Esophagus squamous epithelium (tissue), 5 donors: ENCODE measurements at regions not wholly inside any gene's neighbourhood (a gene's known extent, or its start where the extent isn't known, plus 50 kb on each side); places are given as distances from the start of the nearest gene placed in this dataset.

Experiments used
- DNase-seq: peaks from one replicate; lab custom pipeline; 2025; lab: John Stamatoyannopoulos, UW
- H3K27ac ChIP-seq, 4 donors: fragments of 200-600 bp; sonication (generic); one replicate each; pipeline ENCODE4 v1.5.1; 2016 to 2019; ENCODE audit warnings: mild to moderate bottlenecking in 1 of 4
- H3K27me3 ChIP-seq, 4 donors: fragments of 200-600 bp; sonication (generic); 1 replicate in 3 of 4; 2 replicates in 1 of 4; pipeline versions ENCODE4 v1.5.1 to v1.6.0; 2017 to 2021; ENCODE audit warnings: antibody characterized with exemption in 1 of 4
- H3K36me3 ChIP-seq, 3 donors: fragments of 200-600 bp; sonication (generic); one replicate each; pipeline ENCODE4 v1.5.1; 2016 to 2019
- H3K4me1 ChIP-seq, 3 donors: fragments of 200-600 bp; sonication (generic); one replicate each; pipeline ENCODE4 v1.5.1; 2017 to 2019
- H3K4me3 ChIP-seq, 4 donors: fragments of 200-600 bp; sonication (generic); 1 replicate in 3 of 4; 2 replicates in 1 of 4; pipeline ENCODE4 v1.5.1; 2016 to 2019; ENCODE audit warnings: mild to moderate bottlenecking in 2 of 4, moderate library complexity in 1 of 4
- H3K9me3 ChIP-seq, 3 donors: fragments of 200-600 bp; sonication (generic); one replicate each; pipeline ENCODE4 v1.5.1; 2016 to 2019
- POLR2A ChIP-seq, 4 donors: fragments of 450-650 bp; IDR thresholded peaks; one replicate each; pipeline ENCODE4 v1.6.1; 2017; ENCODE audit warnings: antibody characterized with exemption in 4 of 4, mild to moderate bottlenecking in 4 of 4, moderate library complexity in 3 of 4
- WGBS, 2 donors: methylation state at CpG; one replicate each; pipeline ENCODE4 v1.1.5; 2018; 5-methylcytosine and 5-hydroxymethylcytosine counted together
- intact Hi-C: fragments of 100-400 bp; cut with DNase I; formaldehyde crosslinking; loops from one replicate; pipeline ENCODE4 v1.15.0; 2022
- TF ChIP-seq, protein P1 (sequence below), 6 experiments: fragments of 450-650 bp in 4 of 6; fragments of 200-600 bp in 2 of 6; sonication (generic) in 2 of 6; IDR thresholded peaks; one replicate each; pipeline ENCODE4 v1.5.1; 2016 to 2019; ENCODE audit warnings: antibody characterized with exemption in 6 of 6, mild to moderate bottlenecking in 4 of 6, moderate library complexity in 4 of 6
- donor health status: DM: yes; HTN: yes; CAD: no.

DNA sequence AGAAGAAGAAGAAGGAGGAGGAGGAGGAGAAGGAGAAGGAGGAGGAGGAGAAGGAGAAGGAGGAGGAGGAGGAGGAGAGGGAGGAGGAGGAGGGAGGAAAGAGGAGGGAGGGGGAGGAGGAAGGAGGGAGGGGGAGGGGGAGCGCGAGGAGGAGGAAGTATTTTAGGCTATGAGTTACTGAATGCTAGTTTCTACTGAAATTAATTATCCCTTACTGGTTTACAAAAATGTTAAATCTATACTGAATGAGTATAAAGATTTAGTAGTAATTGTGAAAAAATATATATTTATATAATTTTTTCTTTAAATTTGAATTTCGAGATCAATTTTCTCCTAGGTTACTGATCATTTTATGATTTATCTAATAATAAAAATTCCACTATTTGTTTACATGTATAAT, 1769.0 kb upstream of the NUDT12 start:
- TF ChIP-seq, protein P1, sequence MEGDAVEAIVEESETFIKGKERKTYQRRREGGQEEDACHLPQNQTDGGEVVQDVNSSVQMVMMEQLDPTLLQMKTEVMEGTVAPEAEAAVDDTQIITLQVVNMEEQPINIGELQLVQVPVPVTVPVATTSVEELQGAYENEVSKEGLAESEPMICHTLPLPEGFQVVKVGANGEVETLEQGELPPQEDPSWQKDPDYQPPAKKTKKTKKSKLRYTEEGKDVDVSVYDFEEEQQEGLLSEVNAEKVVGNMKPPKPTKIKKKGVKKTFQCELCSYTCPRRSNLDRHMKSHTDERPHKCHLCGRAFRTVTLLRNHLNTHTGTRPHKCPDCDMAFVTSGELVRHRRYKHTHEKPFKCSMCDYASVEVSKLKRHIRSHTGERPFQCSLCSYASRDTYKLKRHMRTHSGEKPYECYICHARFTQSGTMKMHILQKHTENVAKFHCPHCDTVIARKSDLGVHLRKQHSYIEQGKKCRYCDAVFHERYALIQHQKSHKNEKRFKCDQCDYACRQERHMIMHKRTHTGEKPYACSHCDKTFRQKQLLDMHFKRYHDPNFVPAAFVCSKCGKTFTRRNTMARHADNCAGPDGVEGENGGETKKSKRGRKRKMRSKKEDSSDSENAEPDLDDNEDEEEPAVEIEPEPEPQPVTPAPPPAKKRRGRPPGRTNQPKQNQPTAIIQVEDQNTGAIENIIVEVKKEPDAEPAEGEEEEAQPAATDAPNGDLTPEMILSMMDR (IDR thresholded peaks at IDR 0.05): no peak
- no peak for TF ChIP-seq POLR2A (IDR thresholded peaks at IDR 0.05)
- WGBS, 2 donors: 73 to 81% methylated on average over 3 of the region's 3 CpGs
- H3K27ac ChIP-seq: no peak overlapping the region
- DNase-seq: no peak
- intact Hi-C loops: no loop called here
- H3K9me3 ChIP-seq: no peaks in the 10 kb centered on the region
- H3K4me1 ChIP-seq: no peaks in the 10 kb centered on the region
- no peaks in the 10 kb centered on the region for H3K27me3 ChIP-seq
- no peak overlapping the region for H3K4me3 ChIP-seq
- H3K36me3 ChIP-seq: no peaks in the 10 kb centered on the region

GRCh38 chr5:105330185-105330584, 1767.6 kb upstream of the NUDT12 start:
- Histone ChIP-seq H3K36me3 (no peaks in the 10 kb centered on the region), H3K27me3 (no peaks in the 10 kb centered on the region)
- WGBS, 2 donors: 77 to 83% methylated on average over 1 of the region's 1 CpG

GRCh38 chr5:105304859-105305258, 1742.3 kb upstream of the NUDT12 start:
- Histone ChIP-seq H3K27ac (no peak overlapping the region), H3K36me3 (no peaks in the 10 kb centered on the region), H3K4me1 (no peaks in the 10 kb centered on the region), H3K27me3 (no peaks in the 10 kb centered on the region), H3K4me3 (no peak overlapping the region), H3K9me3 (no peaks in the 10 kb centered on the region)
- 85 to 88% methylated on average over 1 of the region's 1 CpG for WGBS, 2 donors
- intact Hi-C loops: no loop called here
- no peak for DNase-seq
- TF ChIP-seq, protein P1 (IDR thresholded peaks at IDR 0.05): no peak
- TF ChIP-seq POLR2A (IDR thresholded peaks at IDR 0.05): no peak

More at GRCh38 chr5:105330185-105330584, 1767.6 kb upstream of the NUDT12 start:
- H3K27ac ChIP-seq: no peak overlapping the region
- H3K4me3 ChIP-seq: no peak overlapping the region
- DNase-seq: no peak
- H3K4me1 ChIP-seq: no peaks in the 10 kb centered on the region
- H3K9me3 ChIP-seq: no peaks in the 10 kb centered on the region
- intact Hi-C loops: no loop called here
- no peak for TF ChIP-seq POLR2A (IDR thresholded peaks at IDR 0.05)

DNA sequence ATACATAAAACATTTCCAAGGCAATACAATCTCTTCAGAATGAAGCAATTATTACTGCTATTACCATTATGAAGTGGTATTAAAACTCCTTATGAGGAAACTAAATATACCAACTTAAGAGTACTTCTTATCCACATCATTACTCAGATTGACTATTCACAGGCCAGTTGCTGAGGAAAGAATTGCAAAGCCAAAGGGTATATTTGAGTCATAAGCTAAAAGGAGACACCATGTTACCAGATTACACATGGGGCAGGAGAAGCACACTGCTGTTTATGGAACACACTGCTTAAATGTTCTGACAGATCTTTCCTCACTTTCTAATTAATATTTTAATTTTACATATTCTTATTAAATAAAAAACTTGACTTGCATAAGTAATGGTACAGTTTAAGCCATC, 1726.4 kb upstream of the NUDT12 start:
- H3K27me3 ChIP-seq: no peaks in the 10 kb centered on the region
- no peaks in the 10 kb centered on the region for H3K9me3 ChIP-seq
- no peaks in the 10 kb centered on the region for H3K36me3 ChIP-seq
- no peak for DNase-seq
- no peak overlapping the region for H3K27ac ChIP-seq
- no peaks in the 10 kb centered on the region for H3K4me1 ChIP-seq
- intact Hi-C loops: no loop called here
- no peak for TF ChIP-seq POLR2A (IDR thresholded peaks at IDR 0.05)
- TF ChIP-seq, protein P1 (IDR thresholded peaks at IDR 0.05): no peak
- H3K4me3 ChIP-seq: no peak overlapping the region

DNA sequence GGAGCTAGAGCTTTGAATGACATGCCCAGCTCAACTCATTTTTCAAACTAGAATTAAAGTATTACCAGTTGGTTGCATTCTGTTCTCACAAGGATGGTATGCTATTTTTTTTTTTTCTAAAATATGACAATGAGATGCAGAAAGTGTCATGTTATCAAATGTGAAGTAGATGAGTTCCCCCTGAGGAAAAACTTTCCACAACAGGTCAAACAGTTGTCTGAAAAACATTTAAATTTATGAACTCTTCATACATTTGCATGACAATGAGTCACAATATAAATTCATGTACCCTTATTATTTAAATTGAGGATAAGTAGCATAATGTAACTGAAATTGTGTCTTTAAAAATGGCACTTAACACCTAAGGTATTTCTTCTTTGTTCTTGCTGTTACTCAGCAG, 1720.5 kb upstream of the NUDT12 start:
- TF ChIP-seq, protein P1 (IDR thresholded peaks at IDR 0.05): no peak
- TF ChIP-seq POLR2A (IDR thresholded peaks at IDR 0.05): no peak
- no peak for DNase-seq
- Histone ChIP-seq H3K27me3 (no peaks in the 10 kb centered on the region), H3K36me3 (no peaks in the 10 kb centered on the region), H3K27ac (no peak overlapping the region), H3K4me1 (no peaks in the 10 kb centered on the region), H3K9me3 (no peaks in the 10 kb centered on the region), H3K4me3 (no peak overlapping the region)
- intact Hi-C loops: no loop called here

- intact Hi-C loops: no loop called here
- Histone ChIP-seq H3K4me3 (no peak overlapping the region), H3K36me3 (no peaks in the 10 kb centered on the region), H3K27me3 (no peaks in the 10 kb centered on the region), H3K9me3 (peaks cover 0 to 2% (median 0%) of the 10 kb centered on the region in 3 donors), H3K4me1 (no peaks in the 10 kb centered on the region), H3K27ac (no peak overlapping the region)
- no peak for TF ChIP-seq POLR2A (IDR thresholded peaks at IDR 0.05)
- TF ChIP-seq, protein P1 (IDR thresholded peaks at IDR 0.05): no peak
- WGBS, 2 donors: 19 to 36% methylated on average over 1 of the region's 1 CpG
- DNase-seq: no peak
Measured at GRCh38 chr5:105274079-105274478, 1711.5 kb upstream of the NUDT12 start.
